ENCODE measurements at regions not wholly inside any gene's neighbourhood (a gene's known extent, or its start where the extent isn't known, plus 50 kb on each side); places are given as distances from the start of the nearest gene placed in this dataset.

DNA sequence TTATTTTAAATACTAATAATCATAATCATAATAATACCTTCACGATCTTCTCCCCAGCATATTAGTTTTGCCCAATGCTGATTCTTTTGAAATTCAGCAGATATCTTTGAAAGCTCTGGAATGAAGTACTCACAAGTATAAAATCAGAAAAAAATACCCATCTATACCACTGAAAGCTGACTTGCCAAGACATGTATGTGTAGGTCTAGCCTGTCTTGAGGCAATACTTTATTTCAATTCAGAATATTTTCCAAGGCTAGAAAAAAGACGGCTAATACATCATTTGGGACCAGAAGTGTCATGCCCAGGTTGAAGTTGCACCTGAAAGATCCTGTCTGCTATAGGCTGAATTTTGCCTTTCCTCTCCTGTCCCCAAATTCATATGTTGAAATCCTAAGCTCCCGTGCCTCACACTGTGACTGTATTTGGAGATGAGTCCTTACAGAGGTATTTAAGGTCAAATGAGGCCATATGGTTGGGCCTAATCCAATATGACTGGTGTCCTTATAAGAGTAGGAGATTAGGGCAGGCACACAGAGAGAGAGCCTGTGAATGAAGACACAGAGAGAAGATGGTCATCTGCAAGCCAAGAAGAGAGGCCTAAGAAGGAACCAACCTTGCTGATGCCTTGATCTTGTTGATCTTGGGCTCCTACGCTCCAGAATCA lies 255.9 kb upstream of the CMC1 start:
- TF ChIP-seq, protein P1, sequence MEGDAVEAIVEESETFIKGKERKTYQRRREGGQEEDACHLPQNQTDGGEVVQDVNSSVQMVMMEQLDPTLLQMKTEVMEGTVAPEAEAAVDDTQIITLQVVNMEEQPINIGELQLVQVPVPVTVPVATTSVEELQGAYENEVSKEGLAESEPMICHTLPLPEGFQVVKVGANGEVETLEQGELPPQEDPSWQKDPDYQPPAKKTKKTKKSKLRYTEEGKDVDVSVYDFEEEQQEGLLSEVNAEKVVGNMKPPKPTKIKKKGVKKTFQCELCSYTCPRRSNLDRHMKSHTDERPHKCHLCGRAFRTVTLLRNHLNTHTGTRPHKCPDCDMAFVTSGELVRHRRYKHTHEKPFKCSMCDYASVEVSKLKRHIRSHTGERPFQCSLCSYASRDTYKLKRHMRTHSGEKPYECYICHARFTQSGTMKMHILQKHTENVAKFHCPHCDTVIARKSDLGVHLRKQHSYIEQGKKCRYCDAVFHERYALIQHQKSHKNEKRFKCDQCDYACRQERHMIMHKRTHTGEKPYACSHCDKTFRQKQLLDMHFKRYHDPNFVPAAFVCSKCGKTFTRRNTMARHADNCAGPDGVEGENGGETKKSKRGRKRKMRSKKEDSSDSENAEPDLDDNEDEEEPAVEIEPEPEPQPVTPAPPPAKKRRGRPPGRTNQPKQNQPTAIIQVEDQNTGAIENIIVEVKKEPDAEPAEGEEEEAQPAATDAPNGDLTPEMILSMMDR (IDR thresholded peaks at IDR 0.05), result no peak
- TF ChIP-seq POLR2A (IDR thresholded peaks at IDR 0.05), result no peak

All from adrenal gland (tissue), 5 donors.